Activated T-cell treated with anti-CD3 and anti-CD28 coated beads, Interleukin-2, amount 50 U/mL, for 4 hours (primary cell): ENCODE measurements at regions not wholly inside any gene's neighbourhood (a gene's known extent, or its start where the extent isn't known, plus 50 kb on each side); places are given as distances from the start of the nearest gene placed in this dataset.
A peak's percentile ranks its signal among the peaks of the same experiment; 100 is the strongest.
"Not testable (repeated sequence)": the region's sequence is repeated elsewhere in the genome, so short reads cannot be mapped to it uniquely, and the experiment has no call there.

Source experiments
- ATAC-seq, 2 donors: fragments of 200-7000 bp; cut with Tn5 transposase; one replicate each; pipeline ENCODE4 v1.10.0; 2021
- DNase-seq: peaks from one replicate; pipeline ENCODE4 v3.0.0-alpha.2; 2020
- H3K27me3 Mint-ChIP-seq: one replicate; pipeline ENCODE4 v1.8.0; 2021; ENCODE audit warnings: low read depth, mixed read lengths
- H3K36me3 Mint-ChIP-seq: one replicate; pipeline ENCODE4 v1.8.0; 2022; ENCODE audit warnings: mixed read lengths; ENCODE audit not compliant: insufficient read depth
- H3K4me1 Mint-ChIP-seq: one replicate; pipeline ENCODE4 v1.8.0; 2021; ENCODE audit warnings: low read depth, mixed read lengths
- H3K4me3 Mint-ChIP-seq: one replicate; pipeline ENCODE4 v1.8.0; 2021; ENCODE audit warnings: mild to moderate bottlenecking, moderate library complexity, mixed read lengths
- H3K9me3 Mint-ChIP-seq: one replicate; pipeline ENCODE4 v1.8.0; 2021; ENCODE audit warnings: mixed read lengths

DNA sequence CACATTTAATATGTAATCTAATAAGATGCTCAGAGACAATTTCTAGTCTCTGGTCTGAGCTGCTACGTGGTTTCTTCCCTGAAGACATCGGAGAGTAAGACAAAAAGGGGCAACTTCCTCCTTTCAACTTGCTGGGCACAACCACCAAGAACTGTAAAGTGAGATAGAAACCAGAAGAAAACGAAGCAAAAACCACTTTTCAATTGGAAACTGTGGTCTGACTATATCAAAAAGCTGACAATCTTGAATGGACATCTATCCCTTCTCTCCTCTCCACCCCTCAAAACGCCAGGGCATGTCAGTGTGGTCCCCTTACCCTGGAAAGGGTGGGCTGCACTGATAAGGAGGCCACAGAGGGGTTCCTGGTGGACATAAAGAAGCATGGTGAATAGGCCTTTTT lies 269.1 kb downstream of the CD83 start:
- Mint-ChIP-seq H3K4me1 (peaks cover 11% of the 10 kb centered on the region), H3K36me3 (no peaks in the 10 kb centered on the region), H3K9me3 (no peaks in the 10 kb centered on the region), H3K4me3 (no peak overlapping the region), H3K27me3 (peaks cover 2% of the 10 kb centered on the region)
- ATAC-seq = no peak
- DNase-seq = no peak

DNA sequence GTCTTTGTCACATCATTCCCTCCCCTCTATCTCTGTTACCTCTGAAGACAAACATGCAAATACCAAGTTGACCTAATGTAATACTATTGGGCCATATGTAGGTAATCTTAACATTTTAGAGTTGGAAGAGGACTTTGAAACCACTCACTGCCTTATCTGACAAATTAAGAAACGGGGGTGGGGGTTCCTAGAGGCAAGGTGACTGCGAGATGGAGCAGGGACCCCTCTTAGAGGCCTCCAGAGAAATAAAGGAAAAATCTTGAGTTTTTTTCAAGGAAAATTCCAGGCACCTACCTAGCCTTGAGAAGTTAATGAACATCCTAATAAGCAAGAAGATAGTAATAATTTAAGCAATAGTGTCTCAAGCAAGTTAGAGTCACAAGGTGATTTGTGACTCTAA lies 270.8 kb downstream of the CD83 start:
- peaks cover 3% of the 10 kb centered on the region for H3K4me1 Mint-ChIP-seq
- no peak for DNase-seq
- no peaks in the 10 kb centered on the region for H3K36me3 Mint-ChIP-seq

DNA sequence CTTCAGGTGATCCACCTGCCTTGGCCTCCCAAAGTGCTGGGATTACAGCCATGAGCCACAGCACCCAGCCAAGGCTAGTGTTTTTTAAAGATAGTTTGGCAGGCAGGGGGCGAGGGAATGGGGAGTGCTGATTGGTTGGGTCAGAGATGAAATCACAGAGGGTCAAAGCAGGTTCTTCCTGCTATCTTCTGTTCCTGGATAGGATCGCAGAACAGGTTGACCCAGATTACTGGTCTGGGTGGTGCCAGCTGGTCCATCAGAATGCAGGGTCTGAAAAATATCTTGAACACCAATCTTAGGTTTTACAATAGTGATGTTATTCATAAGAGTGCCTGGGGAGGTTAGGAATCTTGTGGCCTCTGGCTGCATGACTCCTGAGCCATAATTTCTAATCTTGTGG lies 272.2 kb downstream of the CD83 start:
- not testable (repeated sequence) for H3K27me3 Mint-ChIP-seq, H3K9me3 Mint-ChIP-seq, DNase-seq, H3K4me1 Mint-ChIP-seq, H3K4me3 Mint-ChIP-seq, H3K36me3 Mint-ChIP-seq, ATAC-seq

More for the DNA sequence above, 270.8 kb downstream of the CD83 start:
- Mint-ChIP-seq H3K9me3 (no peaks in the 10 kb centered on the region), H3K27me3 (no peaks in the 10 kb centered on the region), H3K4me3 (no peak overlapping the region)
- no peak for ATAC-seq

DNA sequence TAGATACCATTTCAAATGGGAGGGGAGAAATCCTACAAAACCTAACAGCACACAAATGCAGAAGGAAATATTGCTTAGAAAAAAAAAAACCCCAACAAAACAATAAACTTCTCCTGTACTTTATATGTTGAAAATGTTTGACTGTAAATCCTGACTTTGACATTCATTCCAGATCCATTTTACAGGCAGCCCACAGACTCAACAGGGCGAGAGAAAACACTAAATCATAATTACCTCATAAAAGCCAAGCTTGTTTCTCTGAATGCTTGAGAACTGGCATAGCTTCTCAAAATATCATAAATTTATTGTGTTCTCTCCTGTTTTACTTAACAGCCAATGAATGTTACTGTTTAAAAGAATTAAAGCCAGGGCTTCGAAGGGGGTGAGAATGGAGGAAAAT lies 273.2 kb downstream of the CD83 start:
- Mint-ChIP-seq H3K36me3 (no peaks in the 10 kb centered on the region), H3K27me3 (no peaks in the 10 kb centered on the region), H3K9me3 (no peaks in the 10 kb centered on the region), H3K4me1 (peaks cover 3% of the 10 kb centered on the region), H3K4me3 (no peak overlapping the region)
- ATAC-seq (no peak), DNase-seq (no peak)

GRCh38 chr6:14393910-14394309 lies 276.3 kb downstream of the CD83 start:
- H3K4me1 Mint-ChIP-seq = peaks cover 3% of the 10 kb centered on the region
- no peak for ATAC-seq
- peaks cover 5% of the 10 kb centered on the region for H3K27me3 Mint-ChIP-seq
- no peaks in the 10 kb centered on the region for H3K9me3 Mint-ChIP-seq
- H3K4me3 Mint-ChIP-seq = no peak overlapping the region
- H3K36me3 Mint-ChIP-seq = no peaks in the 10 kb centered on the region
- DNase-seq = no peak

DNA sequence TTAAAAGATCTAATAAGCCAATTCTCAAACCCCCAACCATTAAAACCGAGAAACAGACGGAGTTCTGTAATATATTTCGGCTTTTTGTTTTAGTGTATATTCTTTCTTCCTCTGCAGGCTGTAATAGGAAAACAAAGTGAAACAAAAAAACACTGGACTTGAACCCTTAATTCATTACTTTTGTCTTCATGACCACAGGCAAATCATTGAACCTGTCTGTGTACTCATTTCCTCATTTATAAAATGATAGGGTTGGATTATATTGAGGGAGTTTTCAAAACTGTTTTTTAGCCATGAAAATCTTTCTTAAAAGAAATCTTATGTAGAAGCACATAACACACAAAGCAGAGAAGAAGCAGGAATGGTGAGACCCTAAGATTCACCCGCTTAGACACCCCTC lies 278.8 kb downstream of the CD83 start:
- H3K9me3 Mint-ChIP-seq = no peaks in the 10 kb centered on the region
- DNase-seq (no peak), ATAC-seq (no peak)
- peaks cover 3% of the 10 kb centered on the region for H3K4me1 Mint-ChIP-seq
- no peak overlapping the region for H3K4me3 Mint-ChIP-seq
- H3K36me3 Mint-ChIP-seq = no peaks in the 10 kb centered on the region
- H3K27me3 Mint-ChIP-seq = peaks cover 5% of the 10 kb centered on the region

DNA sequence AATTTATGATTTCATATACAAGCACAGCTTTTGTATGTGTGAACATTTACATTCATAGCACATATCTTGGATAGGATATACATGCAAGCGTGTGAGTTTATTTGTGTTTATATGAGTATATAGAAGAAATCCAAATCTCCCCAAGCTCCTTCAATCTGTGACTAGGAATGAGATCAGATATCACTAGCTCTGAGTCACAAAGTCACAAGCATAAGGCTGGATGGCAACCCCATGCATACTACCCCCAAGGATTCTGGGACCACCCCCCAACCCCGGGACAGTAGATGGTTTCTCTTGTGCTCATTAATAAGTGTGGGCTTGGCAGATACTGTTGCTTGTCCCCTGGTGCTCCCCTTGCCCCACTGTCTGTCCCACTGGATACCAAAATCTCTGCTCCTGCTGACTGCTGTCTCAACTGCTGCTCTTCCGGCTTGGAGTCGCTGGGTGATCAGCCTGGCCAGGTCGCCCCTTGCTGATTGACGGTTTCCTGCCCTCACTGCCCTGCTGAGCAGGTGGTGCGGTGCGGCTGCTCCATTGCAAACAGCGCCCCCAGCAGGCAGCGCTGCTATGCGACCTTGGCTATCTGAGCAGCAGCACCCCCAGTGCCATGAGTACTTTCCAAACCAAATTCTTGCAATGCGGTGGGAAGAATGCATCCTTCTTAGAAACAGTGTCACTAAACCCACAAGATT lies 279.4 kb downstream of the CD83 start:
- Mint-ChIP-seq H3K27me3 (peaks cover 5% of the 10 kb centered on the region), H3K4me3 (no peak overlapping the region), H3K36me3 (no peaks in the 10 kb centered on the region), H3K4me1 (peaks cover 3% of the 10 kb centered on the region), H3K9me3 (no peaks in the 10 kb centered on the region)
- ATAC-seq (peak in 1 of 2 donors; percentile 38), DNase-seq (no peak)

DNA sequence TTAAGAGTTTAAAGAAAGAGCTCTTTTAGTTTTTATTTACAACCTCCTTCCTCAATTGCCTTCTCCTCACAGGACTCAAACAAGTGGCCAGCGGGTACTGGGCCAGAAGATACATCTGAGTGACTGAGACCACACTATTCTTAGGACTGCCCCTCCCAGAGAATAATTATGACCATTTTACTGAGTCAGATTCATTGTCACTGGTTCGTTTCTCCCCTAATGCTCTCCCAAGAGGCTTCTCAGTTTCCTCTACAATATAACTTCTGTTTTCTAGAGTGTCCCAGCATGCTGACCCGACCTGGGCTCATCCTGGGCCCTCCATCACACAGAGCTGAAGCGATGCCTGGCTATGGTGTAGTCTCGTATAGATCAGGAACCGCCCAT lies 279.9 kb downstream of the CD83 start:
- ATAC-seq (no peak), DNase-seq (no peak)
- Mint-ChIP-seq H3K36me3 (no peaks in the 10 kb centered on the region), H3K9me3 (no peaks in the 10 kb centered on the region), H3K27me3 (peaks cover 5% of the 10 kb centered on the region), H3K4me3 (no peak overlapping the region), H3K4me1 (peaks cover 3% of the 10 kb centered on the region)

- H3K9me3 Mint-ChIP-seq = no peaks in the 10 kb centered on the region
- no peak overlapping the region for H3K4me3 Mint-ChIP-seq
- ATAC-seq (no peak), DNase-seq (no peak)
- peaks cover 5% of the 10 kb centered on the region for H3K27me3 Mint-ChIP-seq
- H3K4me1 Mint-ChIP-seq = peaks cover 3% of the 10 kb centered on the region
- H3K36me3 Mint-ChIP-seq = no peaks in the 10 kb centered on the region
These were observed 281.4 kb downstream of the CD83 start for GRCh38 chr6:14398953-14399352.

DNA sequence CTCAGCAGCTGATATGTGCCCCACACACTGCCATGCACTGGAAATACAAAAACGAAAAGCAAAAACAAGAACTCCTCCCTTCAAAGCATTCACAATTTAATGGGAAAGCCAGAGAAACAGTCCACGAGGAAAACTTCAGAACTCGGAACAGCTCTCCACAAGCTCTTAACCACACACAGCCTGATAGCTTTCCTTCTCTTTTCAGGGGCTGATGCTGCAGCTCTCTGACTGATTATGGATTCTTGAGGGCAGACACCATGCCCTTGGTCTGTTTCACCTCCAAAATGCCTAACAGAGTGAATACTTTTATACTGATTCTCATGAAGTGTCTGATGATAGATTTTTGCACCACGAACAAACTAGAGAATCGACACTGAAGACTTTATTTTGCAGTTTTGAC lies 282.1 kb downstream of the CD83 start:
- Mint-ChIP-seq H3K4me1 (peaks cover 3% of the 10 kb centered on the region), H3K36me3 (no peaks in the 10 kb centered on the region), H3K27me3 (peaks cover 5% of the 10 kb centered on the region), H3K4me3 (no peak overlapping the region), H3K9me3 (no peaks in the 10 kb centered on the region)
- DNase-seq (no peak), ATAC-seq (no peak)

DNA sequence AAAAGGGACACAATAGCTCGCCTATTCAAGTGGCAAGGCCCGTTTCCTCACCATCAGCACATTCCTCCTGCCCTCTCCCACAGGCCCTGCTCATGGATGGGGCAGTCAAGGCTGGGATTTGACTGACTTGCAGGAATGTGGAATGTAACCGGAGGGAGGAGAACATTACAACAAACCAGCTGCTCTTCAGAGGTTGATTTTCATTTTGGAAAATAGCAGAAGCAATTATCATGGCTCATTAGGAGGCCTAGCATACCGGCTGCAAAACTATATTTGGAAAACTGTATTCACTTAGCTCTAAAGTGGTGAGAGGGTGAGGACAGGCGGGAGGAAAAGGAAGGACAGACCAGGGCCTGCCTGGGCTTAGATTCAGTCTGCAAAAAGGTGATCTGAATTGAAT lies 283.7 kb downstream of the CD83 start:
- ATAC-seq (no peak), DNase-seq (no peak)
- peaks cover 3% of the 10 kb centered on the region for H3K4me1 Mint-ChIP-seq
- no peaks in the 10 kb centered on the region for H3K9me3 Mint-ChIP-seq
- H3K27me3 Mint-ChIP-seq = peaks cover 5% of the 10 kb centered on the region
- no peak overlapping the region for H3K4me3 Mint-ChIP-seq
- no peaks in the 10 kb centered on the region for H3K36me3 Mint-ChIP-seq

DNA sequence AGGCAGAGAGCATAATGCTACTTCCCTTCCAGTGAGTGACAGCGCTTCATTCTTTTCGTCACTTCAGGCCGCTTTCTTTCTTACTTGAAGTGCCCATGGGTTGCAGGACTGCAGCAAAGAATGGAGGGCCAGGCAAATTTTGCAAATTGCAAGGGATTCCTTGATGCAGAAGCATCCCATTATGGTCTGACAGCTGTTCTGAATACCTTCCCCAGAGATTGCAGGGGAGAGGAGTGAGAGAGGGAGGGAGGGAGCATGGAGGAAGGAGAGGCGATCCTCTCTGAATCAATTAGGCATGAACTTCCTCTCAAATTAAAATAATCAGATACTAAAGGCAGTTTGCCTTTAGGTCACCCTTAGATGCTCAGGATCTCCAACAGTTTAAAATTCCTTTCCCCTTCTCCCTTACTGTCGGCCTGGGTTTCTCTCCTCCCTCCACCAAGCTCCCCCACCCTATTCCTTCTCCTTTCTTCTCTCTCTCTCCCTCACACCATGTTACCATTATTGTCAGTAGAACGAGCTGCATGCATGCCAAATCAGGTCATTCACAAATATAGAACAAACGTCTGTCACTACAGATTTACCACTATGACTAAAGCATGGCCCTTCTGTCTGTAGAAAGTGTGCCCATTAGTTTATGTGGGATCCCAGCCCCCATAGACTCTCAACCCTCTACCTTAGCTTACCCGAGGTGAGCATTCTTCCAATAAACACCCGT lies 289.2 kb downstream of the CD83 start:
- H3K27me3 Mint-ChIP-seq = no peaks in the 10 kb centered on the region
- H3K9me3 Mint-ChIP-seq = no peaks in the 10 kb centered on the region
- DNase-seq (no peak), ATAC-seq (no peak)
- no peaks in the 10 kb centered on the region for H3K36me3 Mint-ChIP-seq
- H3K4me1 Mint-ChIP-seq = no peaks in the 10 kb centered on the region
- H3K4me3 Mint-ChIP-seq = no peak overlapping the region

GRCh38 chr6:14408446-14408845 lies 290.9 kb downstream of the CD83 start:
- no peaks in the 10 kb centered on the region for H3K27me3 Mint-ChIP-seq
- no peaks in the 10 kb centered on the region for H3K36me3 Mint-ChIP-seq
- no peak for ATAC-seq
- no peak overlapping the region for H3K4me3 Mint-ChIP-seq
- no peaks in the 10 kb centered on the region for H3K9me3 Mint-ChIP-seq
- no peaks in the 10 kb centered on the region for H3K4me1 Mint-ChIP-seq
- DNase-seq = no peak

DNA sequence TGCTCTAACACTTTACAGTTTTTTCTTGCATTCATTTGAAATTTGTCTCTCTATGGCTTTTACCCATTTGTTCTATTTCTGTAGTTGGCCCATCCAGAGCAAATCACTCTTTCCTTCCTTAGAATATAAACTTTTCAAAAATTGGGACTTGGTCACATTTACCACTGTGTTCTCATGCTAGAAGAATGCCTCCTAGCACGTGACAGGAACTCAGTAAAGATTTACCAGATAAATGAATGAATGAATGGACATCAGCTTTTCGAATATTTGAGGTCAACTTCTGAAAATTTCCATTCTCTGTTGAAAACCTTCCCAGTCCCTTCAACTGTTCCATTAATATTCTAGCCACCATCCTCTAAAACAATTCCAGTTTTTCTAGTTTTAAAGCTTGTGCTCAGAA lies 294.5 kb downstream of the CD83 start:
- Mint-ChIP-seq H3K36me3 (no peaks in the 10 kb centered on the region), H3K9me3 (no peaks in the 10 kb centered on the region), H3K4me1 (no peaks in the 10 kb centered on the region), H3K4me3 (no peak overlapping the region), H3K27me3 (no peaks in the 10 kb centered on the region)
- DNase-seq = no peak
- ATAC-seq = no peak

- Mint-ChIP-seq H3K27me3 (no peaks in the 10 kb centered on the region), H3K4me1 (no peaks in the 10 kb centered on the region), H3K9me3 (peaks cover 3% of the 10 kb centered on the region), H3K4me3 (no peak overlapping the region), H3K36me3 (no peaks in the 10 kb centered on the region)
- no peak for DNase-seq
- ATAC-seq = no peak
These were observed 297.9 kb downstream of the CD83 start for GRCh38 chr6:14415452-14415851.
